Heart right ventricle (tissue), 16 donors: ENCODE measurements at regions not wholly inside any gene's neighbourhood (a gene's known extent, or its start where the extent isn't known, plus 50 kb on each side); places are given as distances from the start of the nearest gene placed in this dataset.

Source experiments
- ATAC-seq, 8 donors: fragments of 200-7000 bp; cut with Tn5 transposase; one replicate each; pipeline ENCODE4 v1.9.1; 2020; ENCODE audit warnings: mild to moderate bottlenecking in 8 of 8, moderate library complexity in 8 of 8, moderate number of reproducible peaks in 1 of 8
- DNase-seq, 2 donors: peaks; one replicate each; pipeline ENCODE4 v3.0.0-alpha.2; 2020
- H3K27ac ChIP-seq, 10 donors: fragments of 200-600 bp; sonication (generic) in 2 of 10; one replicate each; pipeline versions ENCODE4 v1.5.0 to v1.8.0; 2020 to 2022; ENCODE audit warnings: mild to moderate bottlenecking in 3 of 10
- H3K27me3 ChIP-seq, 7 donors: fragments of 200-600 bp; one replicate each; pipeline ENCODE4 v1.8.0; 2021 to 2022; ENCODE audit warnings: mild to moderate bottlenecking in 2 of 7
- H3K36me3 ChIP-seq, 9 donors: fragments of 200-600 bp; sonication (generic) in 1 of 9; one replicate each; pipeline versions ENCODE4 v1.5.0 to v1.8.0; 2020 to 2022; ENCODE audit warnings: mild to moderate bottlenecking in 2 of 9
- H3K4me1 ChIP-seq, 9 donors: fragments of 200-600 bp; sonication (generic) in 1 of 9; one replicate each; pipeline versions ENCODE4 v1.5.0 to v1.8.0; 2020 to 2022; ENCODE audit warnings: mild to moderate bottlenecking in 4 of 9
- H3K4me3 ChIP-seq, 10 donors: fragments of 200-600 bp; sonication (generic) in 2 of 10; one replicate each; pipeline versions ENCODE4 v1.5.0 to v1.8.0; 2020 to 2022; ENCODE audit warnings: mild to moderate bottlenecking in 7 of 10, moderate library complexity in 2 of 10
- H3K9me3 ChIP-seq, 11 donors: fragments of 200-600 bp in 10 of 11; sonication (generic) in 2 of 11; one replicate each; pipeline versions ENCODE4 v1.5.0 to v1.8.0; 2013 to 2022; ENCODE audit warnings: mild to moderate bottlenecking in 2 of 11, control low read depth in 1 of 11, moderate library complexity in 1 of 11
- CTCF ChIP-seq, 9 donors: fragments of 200-600 bp; sonication (generic) in 2 of 9; IDR thresholded peaks; one replicate each; pipeline versions ENCODE4 v1.5.0 to v1.8.0; 2021 to 2022; ENCODE audit warnings: antibody characterized with exemption in 9 of 9, mild to moderate bottlenecking in 5 of 9, moderate library complexity in 1 of 9
- WGBS, 2 donors: extraction: QIAGEN DNeasy Blood & Tissue Kit; methylation state at CpG; one replicate each; pipeline ENCODE4 v1.1.7; 2013; ENCODE audit warnings: inconsistent platforms in 1 of 2; 5-methylcytosine and 5-hydroxymethylcytosine counted together
- intact Hi-C, 10 donors: fragments of 100-400 bp; cut with DNase I; formaldehyde crosslinking; loops; one replicate each; pipeline versions ENCODE4 v1.11.1 to v1.14.2; 2022
- donor health status: Arrhythmogenic right ventricular cardiomyopathy.
- donor health status: ischemic (EF 13 %, LVEDD 7.1; RV severe dilation, severe dysfunction).
- donor health status: healthy with polysubstance abuse.
- donor health status: DM: no; HTN: yes; CAD: no.
- donor health status: DM: no; HTN: no; CAD: no.
- donor health status: ischemic (EF 25% LVEDD 6.9; RV normal size, moderate dysfunction).
- donor health status: ischemic (EF 25% LVEDD 5.7; RV mildly dilated, moderate dysfunction).
- donor health status: healthy.
- donor health status: DM: yes; HTN: yes; CAD: no.
- donor health status: Ischemic cardiomyopathy.
- donor health status: ischemic (EF 35%, LVEDD 5.7; RV mildly dilated, moderate dysfunction).
- donor health status: nonischemic (EF 11% LVEDD 7.7; RV severe dilation, severe dysfunction).
- donor health status: DM: yes; HTN: yes; CAD: no.
- donor health status: PGD.
- donor health status: ischemic (EF 29% LVEDD 5.4; RV normal size, mild dysfunction).
- donor health status: nonischemic (EF 23%, LVEDD 6.1; RV moderate dilation, normal function).

GRCh38 chr14:44309331-44309730, 197.8 kb downstream of the FSCB start:
- H3K27ac ChIP-seq: no peak overlapping the region
- H3K4me3 ChIP-seq: no peak overlapping the region
- TF ChIP-seq CTCF (IDR thresholded peaks at IDR 0.05): no peak
- no peaks in the 10 kb centered on the region for H3K4me1 ChIP-seq
- intact Hi-C loops: no loop called here
- ATAC-seq: no peak
- H3K9me3 ChIP-seq: peaks cover 0 to 16% (median 0%) of the 10 kb centered on the region in 11 donors
- no peaks in the 10 kb centered on the region for H3K36me3 ChIP-seq
- no peak for DNase-seq
- no peaks in the 10 kb centered on the region for H3K27me3 ChIP-seq
- WGBS, 2 donors: 90 to 93% methylated on average over 1 of the region's 1 CpG

GRCh38 chr14:44300916-44301315, 206.2 kb downstream of the FSCB start:
- Histone ChIP-seq H3K4me1 (no peaks in the 10 kb centered on the region), H3K36me3 (no peaks in the 10 kb centered on the region), H3K27ac (no peak overlapping the region), H3K9me3 (peaks cover 0 to 25% (median 0%) of the 10 kb centered on the region in 11 donors), H3K4me3 (no peak overlapping the region), H3K27me3 (no peaks in the 10 kb centered on the region)
- no peak for TF ChIP-seq CTCF (IDR thresholded peaks at IDR 0.05)
- ATAC-seq (no peak), DNase-seq (no peak)
- intact Hi-C loops: no loop called here

GRCh38 chr14:44297437-44297836, 209.6 kb downstream of the FSCB start:
- no peaks in the 10 kb centered on the region for H3K27me3 ChIP-seq
- H3K27ac ChIP-seq: no peak overlapping the region
- H3K4me3 ChIP-seq: no peak overlapping the region
- intact Hi-C loops: no loop called here
- peaks cover 0 to 26% (median 0%) of the 10 kb centered on the region in 11 donors for H3K9me3 ChIP-seq
- DNase-seq (no peak), ATAC-seq (no peak)
- H3K4me1 ChIP-seq: no peaks in the 10 kb centered on the region
- no peaks in the 10 kb centered on the region for H3K36me3 ChIP-seq
- no peak for TF ChIP-seq CTCF (IDR thresholded peaks at IDR 0.05)

- DNase-seq: peak in 1 of 2 donors; percentile 6
- H3K4me1 ChIP-seq: no peaks in the 10 kb centered on the region
- H3K9me3 ChIP-seq: peaks cover 0 to 9% (median 0%) of the 10 kb centered on the region in 11 donors
- intact Hi-C loops: no loop called here
- peak in 5 of 8 donors; percentile 55 to 72 (median 65) for ATAC-seq
- no peak for TF ChIP-seq CTCF (IDR thresholded peaks at IDR 0.05)
- no peaks in the 10 kb centered on the region for H3K36me3 ChIP-seq
- H3K27me3 ChIP-seq: no peaks in the 10 kb centered on the region
- H3K4me3 ChIP-seq: no peak overlapping the region
- H3K27ac ChIP-seq: peak overlapping the region in 1 of 10 donors; percentile 2
- WGBS, 2 donors: 28 to 43% methylated on average over 8 of the region's 8 CpGs
Measured at GRCh38 chr14:44291366-44291915, 215.6 kb downstream of the FSCB start.
